Keratinocyte (primary cell): ENCODE measurements at regions not wholly inside any gene's neighbourhood (a gene's known extent, or its start where the extent isn't known, plus 50 kb on each side); places are given as distances from the start of the nearest gene placed in this dataset.

Experiments used
- CTCF ChIP-seq, 3 experiments: IDR thresholded peaks in 1 of 3; conservative IDR thresholded peaks in 1 of 3; optimal IDR thresholded peaks in 1 of 3; 2 replicates in 2 of 3; 3 replicates in 1 of 3; pipeline versions ENCODE3 to v1.5.1; 2011; ENCODE audit warnings: low read length in 3 of 3, mild to moderate bottlenecking in 3 of 3, moderate library complexity in 2 of 3, control low read depth in 1 of 3, inconsistent platforms in 1 of 3; ENCODE audit not compliant: insufficient read depth in 2 of 3; ENCODE audit errors: extremely low read depth in 1 of 3
- EZH2 ChIP-seq: IDR thresholded peaks from one replicate; pipeline ENCODE4 v1.6.1; 2012; ENCODE audit warnings: inconsistent platforms, mild to moderate bottlenecking, low read length, moderate library complexity

- TF ChIP-seq CTCF (optimal IDR thresholded peaks at IDR 0.05 in 1 of 3, IDR thresholded peaks at IDR 0.05 in 1 of 3, conservative IDR thresholded peaks at IDR 0.05 in 1 of 3; ENCODE audit: extremely low read depth in 1 of 3, insufficient read depth in 2 of 3, low read length in 3 of 3) (no peak), EZH2 (no peak)
These were observed 545.7 kb upstream of the AGA start for GRCh38 chr4:177987896-177988295.
